HUES48 (cell line): ENCODE measurements at regions not wholly inside any gene's neighbourhood (a gene's known extent, or its start where the extent isn't known, plus 50 kb on each side); places are given as distances from the start of the nearest gene placed in this dataset.
"Not testable (repeated sequence)": the region's sequence is repeated elsewhere in the genome, so short reads cannot be mapped to it uniquely, and the experiment has no call there.

Experiments used
- H3K27ac ChIP-seq: one replicate; pipeline ENCODE4 v1.7.0; 2013; ENCODE audit warnings: low read depth, low read length, inconsistent platforms
- H3K27me3 ChIP-seq: 2 replicates; pipeline ENCODE4 v1.6.1; 2013; ENCODE audit warnings: mild to moderate bottlenecking, low read length; ENCODE audit not compliant: control insufficient read depth, insufficient read depth
- H3K36me3 ChIP-seq: 2 replicates; pipeline ENCODE4 v1.6.1; 2013; ENCODE audit warnings: low read length; ENCODE audit not compliant: control insufficient read depth, insufficient read depth
- H3K4me1 ChIP-seq: 2 replicates; pipeline ENCODE4 v1.6.1; 2013; ENCODE audit warnings: mild to moderate bottlenecking, low read length; ENCODE audit not compliant: control insufficient read depth, insufficient read depth
- H3K4me3 ChIP-seq: 2 replicates; pipeline ENCODE4 v1.5.1; 2013; ENCODE audit warnings: mild to moderate bottlenecking, low read depth, low read length
- H3K9ac ChIP-seq: 2 replicates; pipeline ENCODE4 v1.6.1; 2013; ENCODE audit warnings: mild to moderate bottlenecking, low read depth, low read length, moderate library complexity
- H3K9me3 ChIP-seq: 2 replicates; pipeline ENCODE4 v1.6.1; 2013; ENCODE audit warnings: low read length; ENCODE audit not compliant: control insufficient read depth, insufficient read depth

DNA sequence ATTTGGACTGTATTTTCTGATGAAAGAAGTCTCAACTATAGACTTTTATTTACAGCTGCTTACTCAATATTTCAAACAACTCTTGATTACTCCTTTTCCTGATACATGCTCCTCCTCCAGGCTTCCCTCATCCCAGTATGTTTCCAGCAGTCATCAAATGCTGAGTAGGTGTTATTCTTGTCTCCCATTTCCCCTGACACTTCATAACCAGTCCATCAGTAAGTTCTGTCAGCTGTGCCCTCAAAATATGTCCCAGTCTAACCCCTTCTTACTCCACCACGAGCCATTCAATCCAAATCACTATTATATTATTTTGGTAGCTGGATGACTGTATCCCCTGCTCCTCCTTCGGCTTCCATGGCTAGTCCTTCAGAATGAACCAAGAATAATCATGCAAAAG lies 189.1 kb upstream of the DTNA start:
- no peaks in the 10 kb centered on the region for H3K9me3 ChIP-seq
- no peaks in the 10 kb centered on the region for H3K36me3 ChIP-seq
- no peaks in the 10 kb centered on the region for H3K27me3 ChIP-seq
- no peak overlapping the region for H3K27ac ChIP-seq
- peaks cover 3% of the 10 kb centered on the region for H3K4me1 ChIP-seq
- H3K4me3 ChIP-seq = no peak overlapping the region
- H3K9ac ChIP-seq = no peak overlapping the region

GRCh38 chr18:34522603-34523002 lies 187.5 kb upstream of the DTNA start:
- Histone ChIP-seq H3K9me3 (no peaks in the 10 kb centered on the region), H3K36me3 (no peaks in the 10 kb centered on the region), H3K9ac (no peak overlapping the region), H3K4me1 (peaks cover 7% of the 10 kb centered on the region), H3K4me3 (no peak overlapping the region), H3K27ac (no peak overlapping the region), H3K27me3 (no peaks in the 10 kb centered on the region)

DNA sequence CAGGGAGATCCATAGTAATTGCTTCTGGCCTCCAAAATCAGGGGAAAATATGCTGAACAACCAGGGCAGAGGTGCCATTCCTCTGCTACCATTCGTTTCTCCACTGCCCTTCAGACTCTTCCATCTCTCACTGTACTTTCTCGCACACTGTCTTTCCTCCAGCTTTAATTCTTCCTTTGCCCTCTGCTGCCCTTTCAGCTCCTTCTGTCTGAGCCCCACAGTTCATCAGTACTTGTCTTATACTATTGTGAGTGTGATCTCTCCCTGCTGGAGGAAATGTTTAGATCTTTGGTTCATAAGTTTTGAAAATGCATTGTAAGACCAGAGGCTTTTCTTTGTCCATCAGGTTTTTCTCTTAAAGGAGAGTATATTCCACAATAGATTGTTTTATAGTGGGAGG lies 184.9 kb upstream of the DTNA start:
- H3K9me3 ChIP-seq = no peaks in the 10 kb centered on the region
- H3K4me1 ChIP-seq = peaks cover 16% of the 10 kb centered on the region
- H3K27me3 ChIP-seq = no peaks in the 10 kb centered on the region
- H3K27ac ChIP-seq = no peak overlapping the region
- H3K4me3 ChIP-seq = no peak overlapping the region
- no peak overlapping the region for H3K9ac ChIP-seq
- H3K36me3 ChIP-seq = no peaks in the 10 kb centered on the region

DNA sequence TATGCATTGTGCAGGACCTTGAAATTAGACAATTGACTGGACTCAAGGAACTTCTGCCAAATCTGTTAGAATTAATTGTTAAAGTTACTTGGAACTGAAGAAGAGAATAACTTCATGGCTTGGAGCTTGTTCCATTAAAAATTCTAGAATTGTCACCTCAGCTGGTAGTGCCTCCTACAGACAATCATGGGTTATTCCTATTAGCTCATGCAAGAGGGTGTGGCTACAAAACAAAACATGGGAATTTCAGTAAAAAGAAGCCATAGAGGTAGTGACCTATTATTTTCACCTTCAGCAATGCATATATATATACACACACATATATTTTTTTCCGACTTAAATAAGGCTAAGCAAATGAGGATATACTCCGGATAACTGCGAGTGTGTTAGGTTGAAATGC lies 181.9 kb upstream of the DTNA start:
- Histone ChIP-seq H3K36me3 (no peaks in the 10 kb centered on the region), H3K9ac (no peak overlapping the region), H3K27me3 (no peaks in the 10 kb centered on the region), H3K9me3 (no peaks in the 10 kb centered on the region), H3K4me3 (no peak overlapping the region), H3K4me1 (peaks cover 31% of the 10 kb centered on the region), H3K27ac (no peak overlapping the region)

- Histone ChIP-seq H3K4me1 (peaks cover 31% of the 10 kb centered on the region), H3K9me3 (no peaks in the 10 kb centered on the region), H3K9ac (no peak overlapping the region), H3K36me3 (no peaks in the 10 kb centered on the region), H3K4me3 (no peak overlapping the region), H3K27me3 (no peaks in the 10 kb centered on the region), H3K27ac (no peak overlapping the region)
These were observed 180.5 kb upstream of the DTNA start for GRCh38 chr18:34529358-34530335.

GRCh38 chr18:34531110-34531509 lies 179.0 kb upstream of the DTNA start:
- Histone ChIP-seq H3K4me1 (peaks cover 30% of the 10 kb centered on the region), H3K36me3 (no peaks in the 10 kb centered on the region), H3K27me3 (no peaks in the 10 kb centered on the region), H3K9ac (no peak overlapping the region), H3K4me3 (no peak overlapping the region), H3K27ac (no peak overlapping the region), H3K9me3 (no peaks in the 10 kb centered on the region)

DNA sequence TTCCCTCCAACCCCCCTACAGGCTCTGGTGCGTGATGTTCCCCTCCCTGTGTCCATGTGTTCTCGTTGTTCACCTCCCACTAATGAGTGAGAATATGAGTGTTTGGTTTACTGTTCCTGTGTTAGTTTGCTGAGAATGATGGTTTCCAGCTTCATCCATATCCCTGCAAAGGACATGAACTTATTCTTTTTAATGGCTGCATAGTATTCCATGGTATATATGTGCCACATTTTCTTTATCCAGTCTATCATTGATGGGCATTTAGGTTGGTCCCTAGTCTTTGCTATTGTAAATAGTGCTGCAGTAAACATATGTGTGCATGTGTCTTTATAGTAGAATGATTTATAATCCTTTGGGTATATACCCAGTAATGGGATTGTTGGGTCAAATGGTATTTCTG lies 175.5 kb upstream of the DTNA start:
- H3K9me3 ChIP-seq, H3K9ac ChIP-seq, H3K27me3 ChIP-seq, H3K4me3 ChIP-seq, H3K27ac ChIP-seq, H3K36me3 ChIP-seq: not testable (repeated sequence)
- H3K4me1 ChIP-seq = peaks cover 38% of the 10 kb centered on the region

GRCh38 chr18:34540897-34541296 lies 169.2 kb upstream of the DTNA start:
- H3K9ac ChIP-seq = no peak overlapping the region
- no peaks in the 10 kb centered on the region for H3K36me3 ChIP-seq

DNA sequence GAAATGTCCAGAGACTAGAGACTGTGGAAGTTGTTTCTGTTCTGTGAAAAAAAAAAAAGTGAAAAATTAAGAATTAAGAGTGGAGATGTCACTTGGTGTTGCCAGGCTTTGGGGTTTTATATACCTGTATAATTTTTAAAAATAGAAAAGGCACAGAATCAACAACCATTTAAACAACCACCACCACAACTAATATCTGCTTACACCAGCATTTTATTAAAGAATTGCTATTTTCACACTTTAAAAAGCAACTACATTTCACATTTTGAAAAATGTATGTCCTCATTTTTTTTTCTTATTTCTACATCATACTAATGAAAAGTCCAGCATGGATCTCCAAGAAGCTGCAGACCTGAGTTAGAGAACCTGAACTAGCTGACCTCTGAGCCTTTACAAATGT lies 167.5 kb upstream of the DTNA start:
- Histone ChIP-seq H3K36me3 (no peaks in the 10 kb centered on the region), H3K27ac (no peak overlapping the region), H3K9me3 (no peaks in the 10 kb centered on the region), H3K27me3 (no peaks in the 10 kb centered on the region), H3K9ac (no peak overlapping the region), H3K4me1 (peaks cover 39% of the 10 kb centered on the region), H3K4me3 (no peak overlapping the region)

More at GRCh38 chr18:34540897-34541296, 169.2 kb upstream of the DTNA start:
- Histone ChIP-seq H3K27ac (no peak overlapping the region), H3K27me3 (no peaks in the 10 kb centered on the region), H3K4me3 (no peak overlapping the region), H3K4me1 (peaks cover 35% of the 10 kb centered on the region), H3K9me3 (no peaks in the 10 kb centered on the region)

- Histone ChIP-seq H3K4me1 (peaks cover 41% of the 10 kb centered on the region), H3K9ac (no peak overlapping the region), H3K36me3 (no peaks in the 10 kb centered on the region), H3K27me3 (no peaks in the 10 kb centered on the region), H3K4me3 (no peak overlapping the region), H3K9me3 (no peaks in the 10 kb centered on the region), H3K27ac (no peak overlapping the region)
These were observed 166.7 kb upstream of the DTNA start for GRCh38 chr18:34543356-34543755.

- no peak overlapping the region for H3K4me3 ChIP-seq
- H3K27ac ChIP-seq = no peak overlapping the region
- peaks cover 46% of the 10 kb centered on the region for H3K4me1 ChIP-seq
- no peaks in the 10 kb centered on the region for H3K36me3 ChIP-seq
- H3K9ac ChIP-seq = no peak overlapping the region
- no peaks in the 10 kb centered on the region for H3K27me3 ChIP-seq
- H3K9me3 ChIP-seq = no peaks in the 10 kb centered on the region
These were observed 166.2 kb upstream of the DTNA start for GRCh38 chr18:34543945-34544344.
